ENCODE measurements at regions not wholly inside any gene's neighbourhood (a gene's known extent, or its start where the extent isn't known, plus 50 kb on each side); places are given as distances from the start of the nearest gene placed in this dataset.
A peak's percentile ranks its signal among the peaks of the same experiment; 100 is the strongest.

GRCh38 chr4:62899646-62900364 lies 1509.4 kb downstream of the TECRL start:
- no peak overlapping the region for H3K27ac ChIP-seq
- no peak overlapping the region for H3K4me3 ChIP-seq
- no peaks in the 10 kb centered on the region for H3K4me1 ChIP-seq
- TF ChIP-seq CTCF (IDR thresholded peaks at IDR 0.05): no peak
- no peak for TF ChIP-seq POLR2AphosphoS5 (IDR thresholded peaks at IDR 0.05; ENCODE audit: insufficient read depth in 1 of 2, low read depth in 1 of 2)
- TF ChIP-seq POLR2A (IDR thresholded peaks at IDR 0.05): no peak
- no peaks in the 10 kb centered on the region for H3K27me3 ChIP-seq
- no peaks in the 10 kb centered on the region for H3K36me3 ChIP-seq
- no peak for DNase-seq (ENCODE audit: extremely low spot score in 2 of 2)
- intact Hi-C loops (cut with DNase I): no loop called here
- no peaks in the 10 kb centered on the region for H3K9me3 ChIP-seq

GRCh38 chr4:62898115-62898514 lies 1511.1 kb downstream of the TECRL start:
- TF ChIP-seq POLR2AphosphoS5 (IDR thresholded peaks at IDR 0.05; ENCODE audit: insufficient read depth in 1 of 2, low read depth in 1 of 2): no peak
- TF ChIP-seq POLR2A (IDR thresholded peaks at IDR 0.05): no peak
- no peak for TF ChIP-seq CTCF (IDR thresholded peaks at IDR 0.05)
- H3K4me3 ChIP-seq: no peak overlapping the region
- DNase-seq (ENCODE audit: extremely low spot score in 2 of 2): peak in 1 of 2 donors; percentile 82
- H3K9me3 ChIP-seq: no peaks in the 10 kb centered on the region
- H3K4me1 ChIP-seq: no peaks in the 10 kb centered on the region
- H3K27me3 ChIP-seq: no peaks in the 10 kb centered on the region
- intact Hi-C loops (cut with DNase I): no loop called here
- no peaks in the 10 kb centered on the region for H3K36me3 ChIP-seq
- no peak overlapping the region for H3K27ac ChIP-seq

GRCh38 chr4:62896721-62897120 lies 1512.5 kb downstream of the TECRL start:
- no peaks in the 10 kb centered on the region for H3K36me3 ChIP-seq
- DNase-seq (ENCODE audit: extremely low spot score in 2 of 2): no peak
- H3K9me3 ChIP-seq: no peaks in the 10 kb centered on the region
- H3K27ac ChIP-seq: no peak overlapping the region
- TF ChIP-seq CTCF (IDR thresholded peaks at IDR 0.05): no peak
- no peak for TF ChIP-seq POLR2AphosphoS5 (IDR thresholded peaks at IDR 0.05; ENCODE audit: insufficient read depth in 1 of 2, low read depth in 1 of 2)
- TF ChIP-seq POLR2A (IDR thresholded peaks at IDR 0.05): no peak
- intact Hi-C loops (cut with DNase I): no loop called here
- H3K27me3 ChIP-seq: no peaks in the 10 kb centered on the region
- H3K4me3 ChIP-seq: no peak overlapping the region
- no peaks in the 10 kb centered on the region for H3K4me1 ChIP-seq

- Histone ChIP-seq H3K4me1 (no peaks in the 10 kb centered on the region), H3K9me3 (no peaks in the 10 kb centered on the region), H3K27ac (no peak overlapping the region), H3K36me3 (no peaks in the 10 kb centered on the region), H3K27me3 (no peaks in the 10 kb centered on the region), H3K4me3 (no peak overlapping the region)
- DNase-seq (ENCODE audit: extremely low spot score in 2 of 2): no peak
- intact Hi-C loops (cut with DNase I): no loop called here
- TF ChIP-seq POLR2AphosphoS5 (IDR thresholded peaks at IDR 0.05; ENCODE audit: insufficient read depth in 1 of 2, low read depth in 1 of 2): no peak
- no peak for TF ChIP-seq CTCF (IDR thresholded peaks at IDR 0.05)
- no peak for TF ChIP-seq POLR2A (IDR thresholded peaks at IDR 0.05)
Measured at GRCh38 chr4:62881901-62882300, 1527.3 kb downstream of the TECRL start.

GRCh38 chr4:62881210-62881609 lies 1528.0 kb downstream of the TECRL start:
- Histone ChIP-seq H3K4me3 (no peak overlapping the region), H3K9me3 (no peaks in the 10 kb centered on the region), H3K4me1 (no peaks in the 10 kb centered on the region), H3K36me3 (no peaks in the 10 kb centered on the region), H3K27ac (no peak overlapping the region), H3K27me3 (no peaks in the 10 kb centered on the region)
- no peak for DNase-seq (ENCODE audit: extremely low spot score in 2 of 2)
- TF ChIP-seq CTCF (IDR thresholded peaks at IDR 0.05): no peak
- no peak for TF ChIP-seq POLR2AphosphoS5 (IDR thresholded peaks at IDR 0.05; ENCODE audit: insufficient read depth in 1 of 2, low read depth in 1 of 2)
- TF ChIP-seq POLR2A (IDR thresholded peaks at IDR 0.05): no peak
- intact Hi-C loops (cut with DNase I): no loop called here
